ENCODE measurements at regions not wholly inside any gene's neighbourhood (a gene's known extent, or its start where the extent isn't known, plus 50 kb on each side); places are given as distances from the start of the nearest gene placed in this dataset.
A peak's percentile ranks its signal among the peaks of the same experiment; 100 is the strongest.

DNA sequence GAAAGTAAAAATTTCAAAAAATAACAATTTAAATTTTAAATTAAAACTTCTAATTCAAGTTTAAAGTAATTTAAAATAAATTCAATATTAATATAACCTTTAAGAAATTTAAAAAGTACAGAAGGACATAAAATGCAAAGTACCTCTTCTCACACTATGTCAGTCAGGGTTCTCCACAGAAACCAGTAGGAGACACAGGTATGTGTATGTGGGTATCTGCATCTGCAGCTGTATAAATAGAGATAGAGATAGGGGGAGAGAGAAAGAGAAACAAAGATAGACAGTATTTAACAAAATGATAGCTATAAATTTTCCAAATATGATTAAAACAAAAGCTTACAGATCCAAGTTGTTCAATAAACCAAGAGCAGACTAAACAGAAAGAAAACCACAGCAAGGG is 190.8 kb downstream of the ERMARD start (continued):
- TF ChIP-seq, protein P1, sequence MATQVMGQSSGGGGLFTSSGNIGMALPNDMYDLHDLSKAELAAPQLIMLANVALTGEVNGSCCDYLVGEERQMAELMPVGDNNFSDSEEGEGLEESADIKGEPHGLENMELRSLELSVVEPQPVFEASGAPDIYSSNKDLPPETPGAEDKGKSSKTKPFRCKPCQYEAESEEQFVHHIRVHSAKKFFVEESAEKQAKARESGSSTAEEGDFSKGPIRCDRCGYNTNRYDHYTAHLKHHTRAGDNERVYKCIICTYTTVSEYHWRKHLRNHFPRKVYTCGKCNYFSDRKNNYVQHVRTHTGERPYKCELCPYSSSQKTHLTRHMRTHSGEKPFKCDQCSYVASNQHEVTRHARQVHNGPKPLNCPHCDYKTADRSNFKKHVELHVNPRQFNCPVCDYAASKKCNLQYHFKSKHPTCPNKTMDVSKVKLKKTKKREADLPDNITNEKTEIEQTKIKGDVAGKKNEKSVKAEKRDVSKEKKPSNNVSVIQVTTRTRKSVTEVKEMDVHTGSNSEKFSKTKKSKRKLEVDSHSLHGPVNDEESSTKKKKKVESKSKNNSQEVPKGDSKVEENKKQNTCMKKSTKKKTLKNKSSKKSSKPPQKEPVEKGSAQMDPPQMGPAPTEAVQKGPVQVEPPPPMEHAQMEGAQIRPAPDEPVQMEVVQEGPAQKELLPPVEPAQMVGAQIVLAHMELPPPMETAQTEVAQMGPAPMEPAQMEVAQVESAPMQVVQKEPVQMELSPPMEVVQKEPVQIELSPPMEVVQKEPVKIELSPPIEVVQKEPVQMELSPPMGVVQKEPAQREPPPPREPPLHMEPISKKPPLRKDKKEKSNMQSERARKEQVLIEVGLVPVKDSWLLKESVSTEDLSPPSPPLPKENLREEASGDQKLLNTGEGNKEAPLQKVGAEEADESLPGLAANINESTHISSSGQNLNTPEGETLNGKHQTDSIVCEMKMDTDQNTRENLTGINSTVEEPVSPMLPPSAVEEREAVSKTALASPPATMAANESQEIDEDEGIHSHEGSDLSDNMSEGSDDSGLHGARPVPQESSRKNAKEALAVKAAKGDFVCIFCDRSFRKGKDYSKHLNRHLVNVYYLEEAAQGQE (IDR thresholded peaks at IDR 0.05; ENCODE audit: low read depth, low read length): no peak
- no peak for TF ChIP-seq CTCF (IDR thresholded peaks at IDR 0.05)
- no peak for TF ChIP-seq JUND (IDR thresholded peaks at IDR 0.05)
- TF ChIP-seq GATA2 (CRISPR knock-in tag; IDR thresholded peaks at IDR 0.05): no peak
- no peak for TF ChIP-seq FOXJ3 (CRISPR knock-in tag; IDR thresholded peaks at IDR 0.05)

DNA sequence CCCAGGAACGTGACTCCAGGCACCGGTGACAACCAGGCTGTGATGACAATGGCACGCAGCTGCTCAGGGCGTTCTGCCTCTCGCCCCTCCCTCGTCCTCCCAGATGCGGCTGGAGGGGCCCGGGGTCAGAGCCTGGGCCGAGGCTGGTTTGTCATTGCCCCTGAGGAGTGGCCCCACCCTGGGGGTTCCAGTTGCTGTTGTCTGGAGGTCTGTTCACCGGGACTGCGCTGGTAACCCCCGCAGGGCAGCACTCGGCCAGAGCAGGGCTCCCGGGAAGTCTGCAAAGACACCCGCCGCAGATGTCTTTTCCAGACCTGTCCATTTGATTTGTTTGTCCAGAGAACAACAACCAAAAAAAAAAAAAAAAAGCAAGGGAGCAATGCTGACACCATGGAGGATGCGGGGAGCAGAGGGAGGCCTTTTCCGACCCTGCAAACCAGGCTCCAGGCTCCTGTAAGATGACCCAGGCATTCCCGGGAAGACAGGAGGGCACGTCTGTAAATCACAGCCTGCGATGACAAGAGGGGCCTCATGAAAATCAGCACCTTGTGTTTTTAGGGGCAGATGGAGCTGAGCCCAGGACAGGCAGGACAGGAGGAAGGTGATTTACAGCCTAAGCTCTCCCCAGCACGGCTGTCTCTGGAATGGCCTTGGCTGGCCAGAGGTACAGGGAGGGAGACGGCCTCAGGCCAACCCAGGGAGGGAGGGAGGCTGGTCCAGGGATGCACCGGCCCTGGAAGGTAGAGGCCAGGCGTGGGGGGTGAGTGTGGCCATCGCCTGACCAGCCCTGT is 189.3 kb downstream of the ERMARD start:
- Histone ChIP-seq H3F3A (replicated peaks; ENCODE audit: insufficient read depth) (no peaks in the 10 kb centered on the region), H2AFZ (ENCODE audit: low read depth) (no peak overlapping the region), H3K9me2 (no peaks in the 10 kb centered on the region), H3K4me3 (ENCODE audit: low read depth in 2 of 2, low read length in 1 of 2) (no peak overlapping the region), H3K4me2 (no peak overlapping the region), H3K27ac (ENCODE audit: low read depth in 2 of 2, low read length in 1 of 2) (peak overlapping the region in 1 of 2 experiments; percentile 78; a peak in 2 of 4 replicates), H4K20me1 (ENCODE audit: insufficient read depth) (no peaks in the 10 kb centered on the region), H3K9me3 (no peaks in the 10 kb centered on the region), H3K27me3 (ENCODE audit: insufficient read depth) (no peaks in the 10 kb centered on the region), H3K36me3 (replicated peaks in 1 of 2; ENCODE audit: control insufficient read depth in 1 of 2, insufficient read depth in 2 of 2, low read length in 1 of 2) (no peaks in the 10 kb centered on the region), H3K9ac (no peak overlapping the region), H3K4me1 (ENCODE audit: control insufficient read depth in 1 of 2, insufficient read depth in 2 of 2, low read depth in 1 of 2, low read length in 1 of 2) (peaks cover 0 to 24% of the 10 kb centered on the region in 2 experiments; a peak in 1 of 4 replicates), H3K79me2 (ENCODE audit: insufficient read depth) (no peaks in the 10 kb centered on the region)
- CTCF ChIA-PET: interaction anchor here (1.7 to 1.9 kb wide), 3 partner anchors 10 to 109 kb away, joined by 4 to 6 read pairs (median 4); no protein-coding TSS in a partner anchor
- POLR2A ChIA-PET: interaction anchor here (0.8 to 1.2 kb wide), 3 partner anchors 50 to 109 kb away, joined by 3 to 4 read pairs (median 3); no protein-coding TSS in a partner anchor
- 22% methylated on average over 18 of the region's 26 CpGs for WGBS (ENCODE audit: low lambda C conversion rate)
- peak; percentile 89 for DNase-seq
- TF ChIP-seq FOXM1 (IDR thresholded peaks at IDR 0.05; ENCODE audit: low read depth) (no peak), PBX3 (IDR thresholded peaks at IDR 0.05) (no peak), TEAD4 (IDR thresholded peaks at IDR 0.05; ENCODE audit: borderline replicate concordance, insufficient read depth) (no peak), NRF1 (IDR thresholded peaks at IDR 0.05; ENCODE audit: low read depth, low read length) (no peak), RCOR1 (IDR thresholded peaks at IDR 0.05; ENCODE audit: low read length) (no peak; the same call in 1 of the 2 replicates), EZH2phosphoT487 (IDR thresholded peaks at IDR 0.05; ENCODE audit: borderline replicate concordance, low read depth) (no peak), CTCF (IDR thresholded peaks at IDR 0.05) (no peak), TCF12 (IDR thresholded peaks at IDR 0.05) (no peak), FOXJ3 (CRISPR knock-in tag; IDR thresholded peaks at IDR 0.05) (peak; percentile 69), RAD21 (IDR thresholded peaks at IDR 0.05; ENCODE audit: low read length) (peak; percentile 2; the same call in 1 of the 2 replicates), MAX (IDR thresholded peaks at IDR 0.05; ENCODE audit: low read depth) (no peak), ELF1 (IDR thresholded peaks at IDR 0.05) (no peak), IRF3 (IDR thresholded peaks at IDR 0.05; ENCODE audit: low read depth, low read length) (no peak)
- TF ChIP-seq, protein P2, sequence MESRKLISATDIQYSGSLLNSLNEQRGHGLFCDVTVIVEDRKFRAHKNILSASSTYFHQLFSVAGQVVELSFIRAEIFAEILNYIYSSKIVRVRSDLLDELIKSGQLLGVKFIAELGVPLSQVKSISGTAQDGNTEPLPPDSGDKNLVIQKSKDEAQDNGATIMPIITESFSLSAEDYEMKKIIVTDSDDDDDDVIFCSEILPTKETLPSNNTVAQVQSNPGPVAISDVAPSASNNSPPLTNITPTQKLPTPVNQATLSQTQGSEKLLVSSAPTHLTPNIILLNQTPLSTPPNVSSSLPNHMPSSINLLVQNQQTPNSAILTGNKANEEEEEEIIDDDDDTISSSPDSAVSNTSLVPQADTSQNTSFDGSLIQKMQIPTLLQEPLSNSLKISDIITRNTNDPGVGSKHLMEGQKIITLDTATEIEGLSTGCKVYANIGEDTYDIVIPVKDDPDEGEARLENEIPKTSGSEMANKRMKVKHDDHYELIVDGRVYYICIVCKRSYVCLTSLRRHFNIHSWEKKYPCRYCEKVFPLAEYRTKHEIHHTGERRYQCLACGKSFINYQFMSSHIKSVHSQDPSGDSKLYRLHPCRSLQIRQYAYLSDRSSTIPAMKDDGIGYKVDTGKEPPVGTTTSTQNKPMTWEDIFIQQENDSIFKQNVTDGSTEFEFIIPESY (IDR thresholded peaks at IDR 0.05; ENCODE audit: borderline replicate concordance, low read depth): no peak

Data from SK-N-SH (cell line).